GM13976 (cell line): ENCODE measurements at regions not wholly inside any gene's neighbourhood (a gene's known extent, or its start where the extent isn't known, plus 50 kb on each side); places are given as distances from the start of the nearest gene placed in this dataset.
"Not testable (repeated sequence)": the region's sequence is repeated elsewhere in the genome, so short reads cannot be mapped to it uniquely, and the experiment has no call there.

Source experiments
- DNase-seq: peaks from one replicate; pipeline ENCODE4 v3.0.0; 2012; ENCODE audit warnings: low spot score
- CTCF ChIP-seq: IDR thresholded peaks from 2 replicates; pipeline ENCODE4 v1.5.1; 2012; ENCODE audit warnings: borderline replicate concordance, mild to moderate bottlenecking; ENCODE audit not compliant: insufficient read depth; ENCODE audit errors: extremely low read depth, missing control alignments, control extremely low read depth
- in situ Hi-C: fragments of 300-500 bp; cut with MboI; formaldehyde crosslinking; loops from one replicate; pipeline ENCODE4 v1.12.0; 2022; ENCODE audit warnings: low sequenced_read_pairs, mixed read lengths, inconsistent platforms; ENCODE audit not compliant: unreplicated experiment

DNA sequence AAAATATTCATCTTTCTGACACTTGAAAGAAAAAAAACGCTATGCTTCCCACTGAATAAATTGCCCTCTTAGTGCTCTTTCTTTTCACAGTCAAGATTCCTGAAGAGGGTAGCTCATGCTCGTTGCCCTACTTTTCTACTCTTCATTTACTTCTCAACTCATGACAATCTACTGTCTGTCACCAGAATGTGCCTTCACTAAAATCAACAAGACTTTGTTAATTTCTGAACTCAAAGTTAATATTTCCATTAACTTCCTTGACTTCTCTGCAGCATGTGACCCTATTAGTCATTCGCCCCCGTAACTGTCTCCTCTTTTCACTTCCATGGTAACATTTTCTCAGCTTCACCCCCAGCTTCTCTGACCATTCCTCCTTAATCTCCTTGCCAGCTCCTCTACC, 98.9 kb upstream of the MAPRE2 start:
- TF ChIP-seq CTCF: no peak
- in situ Hi-C loops: no loop called here
- DNase-seq: no peak

DNA sequence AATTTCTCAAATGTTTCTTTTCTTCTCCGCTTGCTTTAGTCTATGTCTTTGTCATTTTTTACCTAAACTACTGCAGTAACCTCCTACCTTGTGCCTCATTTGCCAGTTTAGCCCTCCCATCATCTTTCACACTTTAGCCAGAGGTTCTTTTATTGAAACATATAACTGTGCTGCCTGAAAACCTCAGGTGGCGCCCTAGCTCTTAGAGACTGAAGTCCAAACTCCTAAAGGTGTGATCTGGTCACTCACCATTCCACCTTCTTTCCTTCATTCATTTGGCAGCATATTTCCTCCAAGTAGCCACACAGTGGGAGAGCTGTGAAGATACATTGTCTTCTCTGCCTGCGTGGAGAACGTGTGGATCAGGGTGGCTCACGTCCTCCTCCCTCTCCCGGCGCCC, 98.2 kb upstream of the MAPRE2 start:
- no peak for DNase-seq
- in situ Hi-C loops: no loop called here
- TF ChIP-seq CTCF: no peak

- no peak for TF ChIP-seq CTCF
Observed at GRCh38 chr18:34943587-34943986, 97.6 kb upstream of the MAPRE2 start.

DNA sequence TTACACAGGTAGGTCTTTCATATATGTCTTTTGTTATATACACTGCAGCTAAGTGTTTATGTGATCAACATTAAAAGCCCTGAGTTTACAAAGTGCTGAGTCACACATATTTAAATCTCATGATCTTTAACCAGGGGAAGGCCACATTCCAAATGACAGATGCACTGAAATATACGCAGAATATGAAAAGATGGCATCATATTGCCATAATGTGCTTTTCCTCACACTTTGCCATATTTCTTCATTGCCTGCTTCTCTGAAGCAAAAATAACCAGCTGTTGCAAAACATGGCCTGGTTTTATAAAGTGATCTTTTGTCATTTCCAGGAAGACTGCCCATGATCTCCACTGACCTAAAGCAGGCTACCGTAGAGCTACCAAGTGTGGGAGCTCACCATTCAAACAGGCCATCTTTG, 93.5 kb upstream of the MAPRE2 start:
- in situ Hi-C loops: no loop called here
- TF ChIP-seq CTCF: no peak
- no peak for DNase-seq

More at GRCh38 chr18:34943587-34943986, 97.6 kb upstream of the MAPRE2 start:
- DNase-seq: no peak
- in situ Hi-C loops: no loop called here

GRCh38 chr18:34951625-34952379, 89.4 kb upstream of the MAPRE2 start:
- in situ Hi-C loops: no loop called here
- no peak for TF ChIP-seq CTCF
- no peak for DNase-seq

- no peak for TF ChIP-seq CTCF
- in situ Hi-C loops: no loop called here
- no peak for DNase-seq
Observed at GRCh38 chr18:34953212-34953611, 88.0 kb upstream of the MAPRE2 start.

DNA sequence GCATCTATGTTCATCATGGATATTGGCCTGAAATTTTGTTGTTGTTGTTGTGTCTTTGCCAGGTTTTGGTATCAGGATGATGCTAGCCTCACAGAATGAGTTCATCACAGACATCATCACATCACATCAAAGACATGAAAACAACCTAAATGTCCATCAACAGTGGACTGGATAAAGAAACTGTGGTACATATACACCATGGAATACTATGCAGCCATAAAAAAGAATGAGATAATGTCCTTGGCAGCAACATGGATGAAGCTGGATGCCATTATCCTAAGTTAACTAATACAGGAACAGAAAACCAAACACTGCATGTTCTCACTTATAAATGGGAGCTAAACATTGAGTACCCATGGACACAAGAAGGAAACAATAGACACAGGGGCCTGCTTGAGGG, 85.7 kb upstream of the MAPRE2 start:
- DNase-seq, in situ Hi-C loops: not testable (repeated sequence)
